ENCODE measurements at regions not wholly inside any gene's neighbourhood (a gene's known extent, or its start where the extent isn't known, plus 50 kb on each side); places are given as distances from the start of the nearest gene placed in this dataset.

DNA sequence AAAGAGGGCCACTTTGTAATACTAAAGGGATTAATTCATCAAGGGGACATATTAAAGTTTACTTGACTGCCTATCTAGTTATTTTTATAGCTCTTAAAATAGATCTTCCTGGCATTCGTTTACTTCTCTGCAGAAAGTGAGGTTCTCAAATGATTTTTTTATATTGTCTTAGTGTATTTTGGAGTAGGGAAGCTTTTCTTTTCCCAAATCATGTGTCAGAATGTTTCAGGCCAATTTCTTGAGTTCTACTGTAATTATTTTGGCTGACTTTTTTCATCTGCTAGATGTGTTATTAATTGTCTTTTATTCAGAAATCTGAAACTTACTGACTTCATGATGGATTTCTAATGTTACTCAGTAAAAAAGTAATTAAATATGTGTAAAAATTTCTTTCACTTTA lies 60.2 kb upstream of the FBXL7 start:
- intact Hi-C loops (cut with DNase I): no loop called here
- no peaks in the 10 kb centered on the region for H3K27me3 ChIP-seq
- H3K36me3 ChIP-seq: no peaks in the 10 kb centered on the region
- no peak overlapping the region for H3K4me3 ChIP-seq
- TF ChIP-seq POLR2A (IDR thresholded peaks at IDR 0.05) (no peak), POLR2AphosphoS5 (IDR thresholded peaks at IDR 0.05; ENCODE audit: insufficient read depth in 1 of 2, low read depth in 1 of 2) (no peak)
- TF ChIP-seq, protein P1, sequence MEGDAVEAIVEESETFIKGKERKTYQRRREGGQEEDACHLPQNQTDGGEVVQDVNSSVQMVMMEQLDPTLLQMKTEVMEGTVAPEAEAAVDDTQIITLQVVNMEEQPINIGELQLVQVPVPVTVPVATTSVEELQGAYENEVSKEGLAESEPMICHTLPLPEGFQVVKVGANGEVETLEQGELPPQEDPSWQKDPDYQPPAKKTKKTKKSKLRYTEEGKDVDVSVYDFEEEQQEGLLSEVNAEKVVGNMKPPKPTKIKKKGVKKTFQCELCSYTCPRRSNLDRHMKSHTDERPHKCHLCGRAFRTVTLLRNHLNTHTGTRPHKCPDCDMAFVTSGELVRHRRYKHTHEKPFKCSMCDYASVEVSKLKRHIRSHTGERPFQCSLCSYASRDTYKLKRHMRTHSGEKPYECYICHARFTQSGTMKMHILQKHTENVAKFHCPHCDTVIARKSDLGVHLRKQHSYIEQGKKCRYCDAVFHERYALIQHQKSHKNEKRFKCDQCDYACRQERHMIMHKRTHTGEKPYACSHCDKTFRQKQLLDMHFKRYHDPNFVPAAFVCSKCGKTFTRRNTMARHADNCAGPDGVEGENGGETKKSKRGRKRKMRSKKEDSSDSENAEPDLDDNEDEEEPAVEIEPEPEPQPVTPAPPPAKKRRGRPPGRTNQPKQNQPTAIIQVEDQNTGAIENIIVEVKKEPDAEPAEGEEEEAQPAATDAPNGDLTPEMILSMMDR (IDR thresholded peaks at IDR 0.05): no peak
- no peak for DNase-seq (ENCODE audit: extremely low spot score in 2 of 2)
- H3K4me1 ChIP-seq: no peaks in the 10 kb centered on the region
- no peaks in the 10 kb centered on the region for H3K9me3 ChIP-seq
- no peak overlapping the region for H3K27ac ChIP-seq

GRCh38 chr5:15433709-15434108 lies 66.3 kb upstream of the FBXL7 start:
- H3K4me1 ChIP-seq: no peaks in the 10 kb centered on the region
- no peaks in the 10 kb centered on the region for H3K9me3 ChIP-seq
- TF ChIP-seq POLR2AphosphoS5 (IDR thresholded peaks at IDR 0.05; ENCODE audit: insufficient read depth in 1 of 2, low read depth in 1 of 2) (no peak), POLR2A (IDR thresholded peaks at IDR 0.05) (no peak)
- TF ChIP-seq, protein P1 (IDR thresholded peaks at IDR 0.05): no peak
- no peak overlapping the region for H3K4me3 ChIP-seq
- no peaks in the 10 kb centered on the region for H3K27me3 ChIP-seq
- no peaks in the 10 kb centered on the region for H3K36me3 ChIP-seq
- no peak for DNase-seq (ENCODE audit: extremely low spot score in 2 of 2)
- H3K27ac ChIP-seq: no peak overlapping the region
- intact Hi-C loops (cut with DNase I): no loop called here

GRCh38 chr5:15431923-15432322 lies 68.1 kb upstream of the FBXL7 start:
- intact Hi-C loops (cut with DNase I): no loop called here
- no peaks in the 10 kb centered on the region for H3K36me3 ChIP-seq
- TF ChIP-seq POLR2A (IDR thresholded peaks at IDR 0.05) (no peak), POLR2AphosphoS5 (IDR thresholded peaks at IDR 0.05; ENCODE audit: insufficient read depth in 1 of 2, low read depth in 1 of 2) (no peak)
- TF ChIP-seq, protein P1 (IDR thresholded peaks at IDR 0.05): no peak
- no peak overlapping the region for H3K4me3 ChIP-seq
- H3K27ac ChIP-seq: no peak overlapping the region
- no peaks in the 10 kb centered on the region for H3K27me3 ChIP-seq
- no peaks in the 10 kb centered on the region for H3K4me1 ChIP-seq
- DNase-seq (ENCODE audit: extremely low spot score in 2 of 2): no peak
- H3K9me3 ChIP-seq: no peaks in the 10 kb centered on the region

- no peak for DNase-seq (ENCODE audit: extremely low spot score in 2 of 2)
- Histone ChIP-seq H3K36me3 (no peaks in the 10 kb centered on the region), H3K9me3 (no peaks in the 10 kb centered on the region), H3K4me1 (no peaks in the 10 kb centered on the region), H3K4me3 (no peak overlapping the region), H3K27me3 (no peaks in the 10 kb centered on the region), H3K27ac (no peak overlapping the region)
- intact Hi-C loops (cut with DNase I): no loop called here
- TF ChIP-seq POLR2A (IDR thresholded peaks at IDR 0.05) (no peak), POLR2AphosphoS5 (IDR thresholded peaks at IDR 0.05; ENCODE audit: insufficient read depth in 1 of 2, low read depth in 1 of 2) (no peak)
- TF ChIP-seq, protein P1 (IDR thresholded peaks at IDR 0.05): no peak
Observed at GRCh38 chr5:15425766-15426165, 74.2 kb upstream of the FBXL7 start.

GRCh38 chr5:15424769-15425168 lies 75.2 kb upstream of the FBXL7 start:
- H3K27ac ChIP-seq: no peak overlapping the region
- no peaks in the 10 kb centered on the region for H3K36me3 ChIP-seq
- H3K9me3 ChIP-seq: no peaks in the 10 kb centered on the region
- TF ChIP-seq, protein P1 (IDR thresholded peaks at IDR 0.05): no peak
- TF ChIP-seq POLR2AphosphoS5 (IDR thresholded peaks at IDR 0.05; ENCODE audit: insufficient read depth in 1 of 2, low read depth in 1 of 2) (no peak), POLR2A (IDR thresholded peaks at IDR 0.05) (no peak)
- H3K4me1 ChIP-seq: no peaks in the 10 kb centered on the region
- no peak overlapping the region for H3K4me3 ChIP-seq
- H3K27me3 ChIP-seq: no peaks in the 10 kb centered on the region
- no peak for DNase-seq (ENCODE audit: extremely low spot score in 2 of 2)
- intact Hi-C loops (cut with DNase I): no loop called here

Data from vagina (tissue), 2 donors.